ENCODE measurements at regions not wholly inside any gene's neighbourhood (a gene's known extent, or its start where the extent isn't known, plus 50 kb on each side); places are given as distances from the start of the nearest gene placed in this dataset.
A peak's percentile ranks its signal among the peaks of the same experiment; 100 is the strongest.
"Not testable (repeated sequence)": the region's sequence is repeated elsewhere in the genome, so short reads cannot be mapped to it uniquely, and the experiment has no call there.

DNA sequence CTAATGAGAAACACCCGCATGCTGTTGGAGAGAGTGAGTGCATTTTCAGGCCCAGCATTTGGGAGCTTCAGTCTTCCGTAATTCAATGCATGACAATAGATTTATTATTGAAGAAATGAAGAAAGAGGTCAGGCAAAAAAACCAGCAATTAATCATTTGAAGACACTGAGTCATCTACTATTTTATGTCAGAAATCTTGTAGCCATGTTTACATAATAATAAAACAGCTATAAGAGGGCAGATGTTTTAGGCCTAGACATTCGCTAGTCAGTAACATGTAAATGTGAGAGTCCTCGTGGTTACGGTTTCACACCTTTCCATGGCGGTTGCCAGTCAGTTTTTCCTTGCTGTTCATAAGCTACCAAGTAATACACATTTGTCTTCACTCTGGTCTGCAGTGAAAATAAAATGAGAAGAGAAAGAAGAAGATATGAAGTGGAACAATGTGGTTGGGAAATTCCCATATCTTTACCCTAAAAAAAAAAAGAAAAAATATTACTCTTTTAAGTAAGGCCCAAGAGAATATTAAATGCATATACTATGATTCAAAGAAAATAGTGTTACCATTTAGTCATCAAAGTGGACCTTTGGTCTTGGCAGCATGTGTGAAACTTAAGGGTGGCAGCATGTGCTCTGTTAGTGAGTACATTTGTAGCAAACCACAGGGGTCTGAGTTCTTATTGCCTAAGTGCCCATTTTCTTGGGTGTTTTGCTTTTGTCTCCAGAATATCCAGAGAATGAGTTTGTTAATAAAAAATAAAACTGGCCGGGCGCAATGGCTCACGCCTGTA lies 140.5 kb upstream of the TBL1XR1 start:
- Histone ChIP-seq H3K4me1 (ENCODE audit: low read length) (peaks cover 33% of the 10 kb centered on the region), H3K79me2 (ENCODE audit: low read length) (no peaks in the 10 kb centered on the region), H3K36me3 (replicated peaks; ENCODE audit: insufficient read depth, low read length) (no peaks in the 10 kb centered on the region), H2AFZ (ENCODE audit: low read length) (no peak overlapping the region), H4K20me1 (ENCODE audit: insufficient read depth, low read length) (no peaks in the 10 kb centered on the region), H3K27ac (ENCODE audit: low read length) (no peak overlapping the region), H3K27me3 (replicated peaks; ENCODE audit: insufficient read depth, low read length) (no peaks in the 10 kb centered on the region), H3K9me3 (replicated peaks; ENCODE audit: insufficient read depth, low read length) (no peaks in the 10 kb centered on the region), H3K9me2 (replicated peaks; ENCODE audit: insufficient read depth, low read length) (no peaks in the 10 kb centered on the region), H3F3A (ENCODE audit: insufficient read depth, low read length) (peaks cover 9% of the 10 kb centered on the region; the same call in 1 of the 2 replicates), H3K4me2 (ENCODE audit: low read depth, low read length) (no peak overlapping the region), H3K4me3 (ENCODE audit: low read length) (no peak overlapping the region), H3K9ac (ENCODE audit: low read length) (no peak overlapping the region)
- DNase-seq = no peak
- TF ChIP-seq EZH2phosphoT487 (IDR thresholded peaks at IDR 0.05; ENCODE audit: low read length) = no peak
- no peak for TF ChIP-seq EZH2 (optimal IDR thresholded peaks at IDR 0.05; ENCODE audit: low read depth, low read length)
- TF ChIP-seq, protein P1, sequence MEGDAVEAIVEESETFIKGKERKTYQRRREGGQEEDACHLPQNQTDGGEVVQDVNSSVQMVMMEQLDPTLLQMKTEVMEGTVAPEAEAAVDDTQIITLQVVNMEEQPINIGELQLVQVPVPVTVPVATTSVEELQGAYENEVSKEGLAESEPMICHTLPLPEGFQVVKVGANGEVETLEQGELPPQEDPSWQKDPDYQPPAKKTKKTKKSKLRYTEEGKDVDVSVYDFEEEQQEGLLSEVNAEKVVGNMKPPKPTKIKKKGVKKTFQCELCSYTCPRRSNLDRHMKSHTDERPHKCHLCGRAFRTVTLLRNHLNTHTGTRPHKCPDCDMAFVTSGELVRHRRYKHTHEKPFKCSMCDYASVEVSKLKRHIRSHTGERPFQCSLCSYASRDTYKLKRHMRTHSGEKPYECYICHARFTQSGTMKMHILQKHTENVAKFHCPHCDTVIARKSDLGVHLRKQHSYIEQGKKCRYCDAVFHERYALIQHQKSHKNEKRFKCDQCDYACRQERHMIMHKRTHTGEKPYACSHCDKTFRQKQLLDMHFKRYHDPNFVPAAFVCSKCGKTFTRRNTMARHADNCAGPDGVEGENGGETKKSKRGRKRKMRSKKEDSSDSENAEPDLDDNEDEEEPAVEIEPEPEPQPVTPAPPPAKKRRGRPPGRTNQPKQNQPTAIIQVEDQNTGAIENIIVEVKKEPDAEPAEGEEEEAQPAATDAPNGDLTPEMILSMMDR (IDR thresholded peaks at IDR 0.05; ENCODE audit: low read length) = no peak

DNA sequence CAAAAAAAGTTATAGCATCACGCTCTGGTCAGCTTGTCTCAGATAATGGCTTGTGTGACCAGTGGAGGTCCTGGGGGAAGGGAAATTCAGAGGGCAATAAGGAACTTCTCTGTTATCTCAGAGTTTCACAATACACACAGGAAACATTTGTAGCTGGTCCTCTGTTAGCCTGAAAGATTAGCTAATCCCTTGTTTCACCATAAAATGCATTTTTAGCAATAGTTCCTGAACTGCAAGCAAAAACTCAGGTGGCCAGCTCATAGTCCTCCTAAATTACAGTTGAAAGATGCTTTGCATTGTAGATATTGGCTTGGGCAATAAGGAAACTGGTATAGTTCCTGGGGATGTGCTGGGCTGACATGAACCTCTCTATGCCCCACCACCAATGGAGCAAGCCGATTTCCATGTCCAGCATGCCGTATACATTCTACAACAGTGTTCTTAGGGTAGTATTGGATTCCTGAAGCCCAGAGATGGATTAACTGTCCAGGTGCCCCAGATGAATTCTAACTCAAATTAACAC lies 141.5 kb upstream of the TBL1XR1 start:
- Histone ChIP-seq H3K9me3 (replicated peaks; ENCODE audit: insufficient read depth, low read length) (no peaks in the 10 kb centered on the region), H3K79me2 (ENCODE audit: low read length) (no peaks in the 10 kb centered on the region), H2AFZ (ENCODE audit: low read length) (0 out of 2 replicates have a peak overlapping the region, but pooled peaks have one; percentile 1), H3K9ac (ENCODE audit: low read length) (no peak overlapping the region), H3K4me1 (ENCODE audit: low read length) (peaks cover 29% of the 10 kb centered on the region), H4K20me1 (ENCODE audit: insufficient read depth, low read length) (no peaks in the 10 kb centered on the region), H3F3A (ENCODE audit: insufficient read depth, low read length) (peaks cover 9% of the 10 kb centered on the region; the same call in 1 of the 2 replicates), H3K4me2 (ENCODE audit: low read depth, low read length) (peak overlapping the region; percentile 27), H3K27me3 (replicated peaks; ENCODE audit: insufficient read depth, low read length) (no peaks in the 10 kb centered on the region), H3K4me3 (ENCODE audit: low read length) (no peak overlapping the region), H3K27ac (ENCODE audit: low read length) (peak overlapping the region; percentile 41; the same call in 1 of the 2 replicates), H3K9me2 (replicated peaks; ENCODE audit: insufficient read depth, low read length) (no peaks in the 10 kb centered on the region), H3K36me3 (replicated peaks; ENCODE audit: insufficient read depth, low read length) (no peaks in the 10 kb centered on the region)
- TF ChIP-seq, protein P1 (IDR thresholded peaks at IDR 0.05; ENCODE audit: low read length) = no peak
- TF ChIP-seq EZH2 (optimal IDR thresholded peaks at IDR 0.05; ENCODE audit: low read depth, low read length) (no peak), EZH2phosphoT487 (IDR thresholded peaks at IDR 0.05; ENCODE audit: low read length) (no peak)
- DNase-seq = peak; percentile 72

DNA sequence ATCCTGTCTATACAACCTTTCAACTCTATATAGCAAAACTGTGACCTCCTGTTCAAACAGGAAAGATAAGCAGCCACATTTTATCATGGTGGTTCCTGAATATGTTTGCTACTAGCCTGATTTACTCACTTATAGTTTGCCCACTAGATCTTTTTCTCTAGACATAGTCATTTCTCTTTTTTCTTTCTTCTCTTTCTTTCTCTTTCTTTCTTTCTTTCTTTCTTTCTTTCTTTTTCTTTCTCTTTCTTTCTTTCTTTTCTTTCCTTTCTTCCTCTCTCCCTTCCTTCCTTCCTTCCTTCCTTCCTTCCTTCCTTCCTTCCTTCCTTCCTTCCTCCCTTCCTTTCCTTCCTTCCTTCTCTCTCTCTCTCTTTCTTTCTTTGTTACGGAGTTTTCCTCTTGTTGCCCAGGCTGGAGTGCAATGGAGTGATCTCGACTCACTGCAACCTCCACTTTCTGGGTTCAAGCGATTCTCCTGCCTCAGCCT lies 142.0 kb upstream of the TBL1XR1 start:
- H3K27ac ChIP-seq (ENCODE audit: low read length) = peak overlapping the region; percentile 41; the same call in 1 of the 2 replicates
- not testable (repeated sequence) for H3K4me3 ChIP-seq (ENCODE audit: low read length); H3K9ac ChIP-seq (ENCODE audit: low read length); H3K9me3 ChIP-seq (replicated peaks; ENCODE audit: insufficient read depth, low read length); H4K20me1 ChIP-seq (ENCODE audit: insufficient read depth, low read length); DNase-seq; H3F3A ChIP-seq (ENCODE audit: insufficient read depth, low read length); H3K27me3 ChIP-seq (replicated peaks; ENCODE audit: insufficient read depth, low read length); H3K9me2 ChIP-seq (replicated peaks; ENCODE audit: insufficient read depth, low read length); H3K79me2 ChIP-seq (ENCODE audit: low read length); H3K36me3 ChIP-seq (replicated peaks; ENCODE audit: insufficient read depth, low read length)
- peak overlapping the region; percentile 27 for H3K4me2 ChIP-seq (ENCODE audit: low read depth, low read length)
- H2AFZ ChIP-seq (ENCODE audit: low read length) = 0 out of 2 replicates have a peak overlapping the region, but pooled peaks have one; percentile 1
- H3K4me1 ChIP-seq (ENCODE audit: low read length) = peaks cover 28% of the 10 kb centered on the region

All from MM.1S (cell line).